ENCODE measurements at regions not wholly inside any gene's neighbourhood (a gene's known extent, or its start where the extent isn't known, plus 50 kb on each side); places are given as distances from the start of the nearest gene placed in this dataset.

DNA sequence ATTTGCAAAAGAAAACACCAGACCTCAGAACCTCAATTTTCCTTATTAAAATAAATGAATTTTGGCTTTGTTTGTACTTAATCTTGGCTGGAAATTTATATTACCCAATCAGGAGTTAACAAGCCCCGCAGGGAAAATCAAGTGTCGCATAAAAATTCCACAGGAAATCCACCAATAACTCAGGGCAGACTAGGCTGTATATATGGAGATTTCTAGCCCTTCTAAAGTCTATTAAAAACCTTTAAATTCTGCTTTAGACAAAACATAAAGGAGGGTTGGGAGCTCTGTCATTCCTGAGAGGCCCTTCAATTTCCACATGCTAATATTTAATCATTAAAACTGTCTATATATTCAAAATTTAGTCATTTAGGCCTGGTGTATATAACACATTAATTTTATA lies 434.7 kb downstream of the CDH11 start:
- TF ChIP-seq SMC3 (conservative IDR thresholded peaks at IDR 0.05; ENCODE audit: poor library complexity), result no peak
- TF ChIP-seq, protein P1, sequence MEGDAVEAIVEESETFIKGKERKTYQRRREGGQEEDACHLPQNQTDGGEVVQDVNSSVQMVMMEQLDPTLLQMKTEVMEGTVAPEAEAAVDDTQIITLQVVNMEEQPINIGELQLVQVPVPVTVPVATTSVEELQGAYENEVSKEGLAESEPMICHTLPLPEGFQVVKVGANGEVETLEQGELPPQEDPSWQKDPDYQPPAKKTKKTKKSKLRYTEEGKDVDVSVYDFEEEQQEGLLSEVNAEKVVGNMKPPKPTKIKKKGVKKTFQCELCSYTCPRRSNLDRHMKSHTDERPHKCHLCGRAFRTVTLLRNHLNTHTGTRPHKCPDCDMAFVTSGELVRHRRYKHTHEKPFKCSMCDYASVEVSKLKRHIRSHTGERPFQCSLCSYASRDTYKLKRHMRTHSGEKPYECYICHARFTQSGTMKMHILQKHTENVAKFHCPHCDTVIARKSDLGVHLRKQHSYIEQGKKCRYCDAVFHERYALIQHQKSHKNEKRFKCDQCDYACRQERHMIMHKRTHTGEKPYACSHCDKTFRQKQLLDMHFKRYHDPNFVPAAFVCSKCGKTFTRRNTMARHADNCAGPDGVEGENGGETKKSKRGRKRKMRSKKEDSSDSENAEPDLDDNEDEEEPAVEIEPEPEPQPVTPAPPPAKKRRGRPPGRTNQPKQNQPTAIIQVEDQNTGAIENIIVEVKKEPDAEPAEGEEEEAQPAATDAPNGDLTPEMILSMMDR (IDR thresholded peaks at IDR 0.05; ENCODE audit: poor library complexity, severe bottlenecking), result no peak
- no peak for TF ChIP-seq EP300 (conservative IDR thresholded peaks at IDR 0.05; ENCODE audit: poor library complexity, severe bottlenecking)
